PC-3 (cell line): ENCODE measurements at regions not wholly inside any gene's neighbourhood (a gene's known extent, or its start where the extent isn't known, plus 50 kb on each side); places are given as distances from the start of the nearest gene placed in this dataset.

Source experiments
- ATAC-seq: fragments of 200-7000 bp; cut with Tn5 transposase; 2 replicates; pipeline ENCODE4 v1.9.1; 2020; ENCODE audit warnings: mild to moderate bottlenecking, moderate library complexity
- BruUV-seq: library from RNA; stranded (reverse); fragments of 400-500 nt; replicated peaks from 2 replicates; lab custom pipeline; 2021; lab: Mats Ljungman, UMichigan
- CTCF ChIA-PET: fragments of 300-600 bp; sonication (Branson Sonifier 250); formaldehyde crosslinking; loops from one replicate; lab custom pipeline; 2022; ENCODE audit warnings: antibody characterized with exemption; lab: Charles Lee
- POLR2A ChIA-PET: fragments of 300-600 bp; sonication (Branson Sonifier 250); formaldehyde crosslinking; loops from one replicate; lab custom pipeline; 2022; ENCODE audit warnings: antibody characterized with exemption; ENCODE audit not compliant: unreplicated experiment; lab: Charles Lee
- DNase-seq: peaks from one replicate; pipeline ENCODE4 v3.0.0-alpha.2; 2015
- H2AFZ ChIP-seq: fragments of 300-600 bp; sonication (generic); 2 replicates; pipeline ENCODE4 v1.6.0; 2016; ENCODE audit warnings: antibody characterized with exemption, low read length
- H3F3A ChIP-seq: fragments of 300-600 bp; sonication (generic); one replicate; pipeline ENCODE4 v1.6.0; 2017; ENCODE audit warnings: antibody characterized with exemption, low read length, control low read depth, mild to moderate bottlenecking; ENCODE audit not compliant: unreplicated experiment
- H3K27ac ChIP-seq: fragments of 300-600 bp; sonication (generic); 2 replicates; pipeline ENCODE4 v1.5.1; 2016; ENCODE audit warnings: mild to moderate bottlenecking, low read length
- H3K27me3 ChIP-seq: fragments of 300-600 bp; sonication (generic); 2 replicates; pipeline ENCODE4 v1.6.1; 2016; ENCODE audit warnings: low read length, mixed read lengths
- H3K36me3 ChIP-seq: fragments of 300-600 bp; sonication (generic); 2 replicates; pipeline ENCODE4 v1.6.1; 2016; ENCODE audit warnings: low read depth, mixed run types, low read length, mixed read lengths
- H3K4me1 ChIP-seq: fragments of 300-600 bp; sonication (generic); 2 replicates; pipeline ENCODE4 v1.5.1; 2016; ENCODE audit warnings: low read length; ENCODE audit not compliant: insufficient read depth
- H3K4me2 ChIP-seq: fragments of 300-600 bp; sonication (generic); 2 replicates; pipeline ENCODE4 v1.6.0; 2016; ENCODE audit warnings: low read length
- H3K4me3 ChIP-seq: fragments of 300-600 bp; sonication (generic); 2 replicates; pipeline ENCODE4 v1.5.1; 2016; ENCODE audit warnings: mild to moderate bottlenecking, low read length, mixed read lengths
- H3K79me2 ChIP-seq: fragments of 300-600 bp; sonication (generic); 2 replicates; pipeline ENCODE4 v1.6.1; 2017; ENCODE audit warnings: low read length, mixed read lengths
- H3K9ac ChIP-seq: fragments of 300-600 bp; sonication (generic); 2 replicates; pipeline ENCODE4 v1.6.0; 2016; ENCODE audit warnings: mild to moderate bottlenecking, low read length
- H3K9me2 ChIP-seq: fragments of 300-600 bp; sonication (generic); replicated peaks from 2 replicates; pipeline ENCODE4 v1.6.1; 2016; ENCODE audit warnings: mixed run types, low read length, mixed read lengths
- H3K9me3 ChIP-seq: fragments of 300-600 bp; sonication (generic); 2 replicates; pipeline ENCODE4 v1.6.1; 2016; ENCODE audit warnings: low read length, mixed read lengths
- H4K20me1 ChIP-seq: fragments of 300-600 bp; sonication (generic); 2 replicates; pipeline ENCODE4 v1.6.1; 2016; ENCODE audit warnings: low read length, mixed read lengths
- CTCF ChIP-seq: fragments of 300-600 bp; sonication (generic); conservative IDR thresholded peaks from 2 replicates; pipeline ENCODE4 v1.5.1; 2017; ENCODE audit warnings: antibody characterized with exemption, low read depth, mild to moderate bottlenecking, low read length
- EZH2 ChIP-seq: fragments of 300-600 bp; sonication (generic); IDR thresholded peaks from one replicate; pipeline ENCODE4 v1.6.1; 2017; ENCODE audit warnings: antibody characterized with exemption, mild to moderate bottlenecking, low read length; ENCODE audit not compliant: unreplicated experiment
- EZH2phosphoT487 ChIP-seq: fragments of 300-600 bp; sonication (generic); IDR thresholded peaks from 2 replicates; pipeline ENCODE4 v1.6.1; 2018; ENCODE audit warnings: mild to moderate bottlenecking, antibody characterized with exemption, low read length, borderline replicate concordance
- intact Hi-C: fragments of 100-400 bp; cut with micrococcal nuclease; formaldehyde crosslinking; loops from 2 replicates; pipeline ENCODE4 v1.9.0; 2023

- ChIA-PET CTCF (no interaction called here), POLR2A (no interaction called here)
- intact Hi-C loops = no loop called here
Measured at GRCh38 chrX:28278726-28279125, 297.5 kb upstream of the DCAF8L1 start.

GRCh38 chrX:28278251-28278650 lies 297.0 kb upstream of the DCAF8L1 start:
- intact Hi-C loops = no loop called here
- CTCF ChIA-PET = no interaction called here

More at GRCh38 chrX:28278726-28279125, 297.5 kb upstream of the DCAF8L1 start:
- Histone ChIP-seq H4K20me1 (no peaks in the 10 kb centered on the region), H3F3A (no peaks in the 10 kb centered on the region), H3K4me3 (no peak overlapping the region), H3K4me2 (no peak overlapping the region), H3K27ac (no peak overlapping the region), H2AFZ (no peak overlapping the region), H3K27me3 (no peaks in the 10 kb centered on the region), H3K9me2 (no peaks in the 10 kb centered on the region), H3K9ac (no peak overlapping the region), H3K79me2 (no peaks in the 10 kb centered on the region), H3K9me3 (no peaks in the 10 kb centered on the region), H3K36me3 (no peaks in the 10 kb centered on the region), H3K4me1 (no peaks in the 10 kb centered on the region)
- ATAC-seq = no peak
- DNase-seq = no peak
- TF ChIP-seq EZH2phosphoT487 = no peak
- no peak for TF ChIP-seq EZH2
- TF ChIP-seq CTCF = no peak
- no TSS peak for BruUV-seq

GRCh38 chrX:28273736-28274135 lies 292.5 kb upstream of the DCAF8L1 start:
- H3K9ac ChIP-seq = no peak overlapping the region
- no peaks in the 10 kb centered on the region for H3K9me2 ChIP-seq
- no peaks in the 10 kb centered on the region for H3F3A ChIP-seq
- DNase-seq (no peak), ATAC-seq (no peak)
- H3K4me3 ChIP-seq = no peak overlapping the region
- H3K27ac ChIP-seq = no peak overlapping the region
- TF ChIP-seq EZH2phosphoT487 = no peak
- no peak for TF ChIP-seq EZH2
- no peak for TF ChIP-seq CTCF
- H3K9me3 ChIP-seq = no peaks in the 10 kb centered on the region
- H4K20me1 ChIP-seq = no peaks in the 10 kb centered on the region
- ChIA-PET POLR2A (no interaction called here), CTCF (no interaction called here)
- no peaks in the 10 kb centered on the region for H3K79me2 ChIP-seq
- H3K4me2 ChIP-seq = no peak overlapping the region
- H2AFZ ChIP-seq = no peak overlapping the region
- BruUV-seq = no TSS peak
- intact Hi-C loops = no loop called here
- no peaks in the 10 kb centered on the region for H3K36me3 ChIP-seq
- no peaks in the 10 kb centered on the region for H3K27me3 ChIP-seq
- no peaks in the 10 kb centered on the region for H3K4me1 ChIP-seq

More at GRCh38 chrX:28278251-28278650, 297.0 kb upstream of the DCAF8L1 start:
- Histone ChIP-seq H3K9me2 (no peaks in the 10 kb centered on the region), H3K4me1 (no peaks in the 10 kb centered on the region), H3K36me3 (no peaks in the 10 kb centered on the region), H4K20me1 (no peaks in the 10 kb centered on the region), H3K27me3 (no peaks in the 10 kb centered on the region), H3K79me2 (no peaks in the 10 kb centered on the region), H3K27ac (no peak overlapping the region), H3K4me2 (no peak overlapping the region), H3K4me3 (no peak overlapping the region), H3K9me3 (no peaks in the 10 kb centered on the region), H2AFZ (no peak overlapping the region), H3K9ac (no peak overlapping the region), H3F3A (no peaks in the 10 kb centered on the region)
- TF ChIP-seq EZH2phosphoT487 (no peak), EZH2 (no peak), CTCF (no peak)
- DNase-seq (no peak), ATAC-seq (no peak)
- POLR2A ChIA-PET = no interaction called here
- BruUV-seq = no TSS peak
